Loucy (cell line): ENCODE measurements at regions not wholly inside any gene's neighbourhood (a gene's known extent, or its start where the extent isn't known, plus 50 kb on each side); places are given as distances from the start of the nearest gene placed in this dataset.

Source experiments
- H2AFZ ChIP-seq: fragments of 200-600 bp; sonication (generic); 2 replicates; pipeline ENCODE4 v1.6.0; 2016; ENCODE audit warnings: antibody characterized with exemption, mild to moderate bottlenecking, low read length, moderate library complexity
- H3F3A ChIP-seq: fragments of 200-600 bp; 2 replicates; pipeline ENCODE4 v1.6.0; 2016; ENCODE audit warnings: antibody characterized with exemption, low read depth, mild to moderate bottlenecking
- H3K27me3 ChIP-seq: fragments of 200-600 bp; sonication (generic); 2 replicates; pipeline ENCODE4 v1.6.1; 2014; ENCODE audit warnings: low read length, mild to moderate bottlenecking; ENCODE audit not compliant: insufficient read depth, poor library complexity, severe bottlenecking
- H3K36me3 ChIP-seq: fragments of 200-600 bp; sonication (generic); 2 replicates; pipeline ENCODE4 v1.6.1; 2016; ENCODE audit warnings: low read length; ENCODE audit not compliant: insufficient read depth
- H3K4me1 ChIP-seq: fragments of 200-600 bp; sonication (generic); 2 replicates; pipeline ENCODE4 v1.5.1; 2014; ENCODE audit warnings: low read length, mild to moderate bottlenecking; ENCODE audit not compliant: insufficient read depth, poor library complexity, severe bottlenecking
- H3K4me2 ChIP-seq: fragments of 200-600 bp; sonication (generic); 2 replicates; pipeline ENCODE4 v1.6.0; 2014; ENCODE audit warnings: antibody characterized with exemption, low read length, low read depth, mild to moderate bottlenecking; ENCODE audit not compliant: poor library complexity, severe bottlenecking
- H3K4me3 ChIP-seq: fragments of 200-600 bp; sonication (generic); 2 replicates; pipeline ENCODE4 v1.5.1; 2014; ENCODE audit warnings: low read length, mild to moderate bottlenecking, mixed read lengths; ENCODE audit not compliant: poor library complexity, severe bottlenecking
- H3K79me2 ChIP-seq: fragments of 200-600 bp; sonication (generic); 2 replicates; pipeline ENCODE4 v1.6.1; 2014; ENCODE audit warnings: low read length; ENCODE audit not compliant: insufficient read depth
- H3K9ac ChIP-seq: fragments of 200-600 bp; sonication (generic); 2 replicates; pipeline ENCODE4 v1.6.0; 2014; ENCODE audit warnings: mild to moderate bottlenecking, low read depth, low read length, moderate library complexity; ENCODE audit not compliant: poor library complexity, severe bottlenecking
- H3K9me2 ChIP-seq: fragments of 200-600 bp; sonication (generic); replicated peaks from 2 replicates; pipeline ENCODE4 v1.6.1; 2016; ENCODE audit warnings: low read depth, low read length, mixed read lengths
- H3K9me3 ChIP-seq: fragments of 200-600 bp; sonication (generic); 2 replicates; pipeline ENCODE4 v1.6.1; 2014; ENCODE audit warnings: mild to moderate bottlenecking, antibody characterized with exemption, low read length, low read depth; ENCODE audit not compliant: insufficient read depth
- H4K20me1 ChIP-seq: fragments of 200-600 bp; sonication (generic); 2 replicates; pipeline ENCODE4 v1.6.0; 2014; ENCODE audit warnings: antibody characterized with exemption, low read length, mild to moderate bottlenecking; ENCODE audit not compliant: insufficient read depth, poor library complexity, severe bottlenecking
- CTCF ChIP-seq: fragments of 200-600 bp; sonication (generic); conservative IDR thresholded peaks from 2 replicates; pipeline ENCODE4 v1.5.1; 2014; ENCODE audit warnings: mild to moderate bottlenecking, antibody characterized with exemption, low read length
- EZH2phosphoT487 ChIP-seq: fragments of 200-600 bp; IDR thresholded peaks from 2 replicates; pipeline ENCODE4 v1.6.1; 2018; ENCODE audit warnings: antibody characterized with exemption, mild to moderate bottlenecking, moderate library complexity, borderline replicate concordance

DNA sequence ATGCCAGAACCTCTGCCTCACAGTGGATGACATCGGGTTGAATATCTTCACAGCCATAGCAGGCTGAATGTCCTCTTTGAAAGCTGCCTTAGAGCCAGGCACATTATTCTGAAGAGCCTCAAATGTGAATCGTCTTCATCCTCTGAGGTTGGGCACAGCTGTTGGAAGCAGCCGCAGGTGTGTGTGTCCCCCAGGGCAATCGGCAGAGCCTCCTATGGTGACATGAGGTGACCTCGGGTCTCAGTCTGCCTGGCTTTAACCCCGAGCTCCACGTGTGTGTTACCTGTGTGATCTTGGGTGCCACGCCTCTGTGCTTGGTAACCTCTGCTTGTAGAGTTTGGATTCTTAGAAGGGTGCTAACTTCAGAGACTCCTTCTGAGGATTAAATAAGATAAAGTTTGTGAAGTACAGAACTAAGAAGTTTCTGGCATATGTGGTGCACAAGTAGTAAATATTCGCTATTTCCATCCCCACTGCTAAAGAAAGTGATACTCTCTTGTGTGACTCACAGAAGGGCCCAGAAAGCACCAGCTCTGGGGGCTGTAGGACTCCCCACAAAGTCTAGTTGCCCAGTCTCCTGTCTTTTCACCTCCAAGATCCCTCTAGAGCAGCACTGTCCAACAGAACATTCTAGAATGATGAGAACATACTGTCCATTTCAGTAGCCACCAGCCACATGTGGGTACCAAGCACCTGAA lies 500.9 kb downstream of the NPHP4 start:
- no peak overlapping the region for H3K9ac ChIP-seq
- H3K4me3 ChIP-seq, result no peak overlapping the region
- H3K4me1 ChIP-seq, result no peaks in the 10 kb centered on the region
- no peaks in the 10 kb centered on the region for H3K79me2 ChIP-seq
- TF ChIP-seq CTCF, result no peak
- no peaks in the 10 kb centered on the region for H4K20me1 ChIP-seq
- no peaks in the 10 kb centered on the region for H3F3A ChIP-seq
- H3K4me2 ChIP-seq, result no peak overlapping the region
- no peak overlapping the region for H2AFZ ChIP-seq
- H3K9me2 ChIP-seq, result no peaks in the 10 kb centered on the region
- H3K9me3 ChIP-seq, result no peaks in the 10 kb centered on the region; the same call in 1 of the 2 replicates
- H3K36me3 ChIP-seq, result no peaks in the 10 kb centered on the region
- H3K27me3 ChIP-seq, result no peaks in the 10 kb centered on the region

DNA sequence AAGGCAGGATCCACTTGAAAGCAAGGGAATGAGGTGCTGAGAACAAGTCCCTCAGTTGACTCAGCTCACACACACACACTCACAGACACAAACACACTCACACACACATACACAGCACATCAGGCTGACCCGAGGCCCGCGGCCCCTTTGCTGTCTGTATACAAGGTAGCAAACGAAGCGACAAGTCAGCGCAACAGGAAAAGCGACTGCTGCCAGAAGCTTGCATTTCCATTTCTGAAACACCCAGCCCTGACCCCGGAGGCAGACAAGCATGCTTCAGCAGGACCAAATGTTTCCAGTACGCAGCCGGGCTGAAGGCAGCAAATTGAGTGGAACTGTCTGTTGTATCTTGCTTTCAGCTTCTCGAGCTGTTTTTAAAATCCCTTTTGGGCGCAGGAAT lies 501.6 kb downstream of the NPHP4 start:
- Histone ChIP-seq H3K79me2 (no peaks in the 10 kb centered on the region), H3K9ac (no peak overlapping the region), H2AFZ (no peak overlapping the region), H3K9me3 (no peaks in the 10 kb centered on the region; the same call in 1 of the 2 replicates), H3K36me3 (no peaks in the 10 kb centered on the region), H3K4me2 (no peak overlapping the region), H3K9me2 (no peaks in the 10 kb centered on the region), H4K20me1 (no peaks in the 10 kb centered on the region), H3K4me1 (no peaks in the 10 kb centered on the region), H3F3A (no peaks in the 10 kb centered on the region), H3K4me3 (no peak overlapping the region), H3K27me3 (no peaks in the 10 kb centered on the region)
- no peak for TF ChIP-seq EZH2phosphoT487
- no peak for TF ChIP-seq CTCF

- Histone ChIP-seq H2AFZ (no peak overlapping the region), H3K4me2 (no peak overlapping the region), H3F3A (no peaks in the 10 kb centered on the region), H3K79me2 (no peaks in the 10 kb centered on the region), H3K9me2 (no peaks in the 10 kb centered on the region), H3K36me3 (no peaks in the 10 kb centered on the region), H3K4me1 (no peaks in the 10 kb centered on the region), H3K9ac (no peak overlapping the region), H3K27me3 (no peaks in the 10 kb centered on the region), H4K20me1 (no peaks in the 10 kb centered on the region), H3K9me3 (no peaks in the 10 kb centered on the region; the same call in 1 of the 2 replicates), H3K4me3 (no peak overlapping the region)
- TF ChIP-seq CTCF (no peak), EZH2phosphoT487 (no peak)
Observed at GRCh38 chr1:5488448-5488847, 503.8 kb downstream of the NPHP4 start.
